Mammary epithelial cell (primary cell): ENCODE measurements at regions not wholly inside any gene's neighbourhood (a gene's known extent, or its start where the extent isn't known, plus 50 kb on each side); places are given as distances from the start of the nearest gene placed in this dataset.

Experiments
- CTCF ChIP-seq, 2 donors: IDR thresholded peaks in 1 of 2; conservative IDR thresholded peaks in 1 of 2; 2 replicates each; pipeline ENCODE4 v1.5.1; 2011 to 2012; ENCODE audit warnings: inconsistent platforms in 2 of 2, low read length in 2 of 2, mild to moderate bottlenecking in 2 of 2, control low read depth in 1 of 2, low read depth in 1 of 2; ENCODE audit not compliant: insufficient read depth in 1 of 2; ENCODE audit errors: extremely low read depth in 1 of 2
- EZH2 ChIP-seq: IDR thresholded peaks from 2 replicates; pipeline ENCODE4 v1.6.1; 2012; ENCODE audit warnings: low read length, inconsistent platforms, borderline replicate concordance

GRCh38 chr2:9063023-9063606 is 59.6 kb upstream of the MBOAT2 start:
- TF ChIP-seq CTCF (conservative IDR thresholded peaks at IDR 0.05 in 1 of 2, IDR thresholded peaks at IDR 0.05 in 1 of 2; ENCODE audit: extremely low read depth in 1 of 2, insufficient read depth in 1 of 2, low read depth in 1 of 2, low read length in 2 of 2) = no peak
- no peak for TF ChIP-seq EZH2
